ENCODE measurements at regions not wholly inside any gene's neighbourhood (a gene's known extent, or its start where the extent isn't known, plus 50 kb on each side); places are given as distances from the start of the nearest gene placed in this dataset.

DNA sequence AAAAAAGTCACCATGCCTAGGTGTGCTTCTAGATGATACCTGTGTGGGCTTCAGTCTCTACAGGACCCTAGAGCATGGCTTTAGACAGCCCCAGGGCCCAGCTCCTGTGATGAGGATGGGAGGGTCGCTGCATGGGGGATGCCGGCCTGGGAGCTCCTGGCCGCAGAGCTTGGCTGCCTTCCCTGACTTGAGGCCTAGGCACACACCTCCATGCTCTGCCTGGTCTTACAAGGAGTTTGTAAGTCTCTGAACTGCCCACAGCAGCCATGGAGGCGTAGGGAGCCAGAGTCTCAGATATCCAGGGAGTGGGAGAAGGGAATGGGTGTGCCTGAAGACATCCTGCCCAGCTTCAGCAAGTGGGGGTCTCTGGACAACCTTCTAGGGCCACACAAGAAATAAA, 149.5 kb upstream of the MYL2 start (continued):
- TF ChIP-seq, protein P1, sequence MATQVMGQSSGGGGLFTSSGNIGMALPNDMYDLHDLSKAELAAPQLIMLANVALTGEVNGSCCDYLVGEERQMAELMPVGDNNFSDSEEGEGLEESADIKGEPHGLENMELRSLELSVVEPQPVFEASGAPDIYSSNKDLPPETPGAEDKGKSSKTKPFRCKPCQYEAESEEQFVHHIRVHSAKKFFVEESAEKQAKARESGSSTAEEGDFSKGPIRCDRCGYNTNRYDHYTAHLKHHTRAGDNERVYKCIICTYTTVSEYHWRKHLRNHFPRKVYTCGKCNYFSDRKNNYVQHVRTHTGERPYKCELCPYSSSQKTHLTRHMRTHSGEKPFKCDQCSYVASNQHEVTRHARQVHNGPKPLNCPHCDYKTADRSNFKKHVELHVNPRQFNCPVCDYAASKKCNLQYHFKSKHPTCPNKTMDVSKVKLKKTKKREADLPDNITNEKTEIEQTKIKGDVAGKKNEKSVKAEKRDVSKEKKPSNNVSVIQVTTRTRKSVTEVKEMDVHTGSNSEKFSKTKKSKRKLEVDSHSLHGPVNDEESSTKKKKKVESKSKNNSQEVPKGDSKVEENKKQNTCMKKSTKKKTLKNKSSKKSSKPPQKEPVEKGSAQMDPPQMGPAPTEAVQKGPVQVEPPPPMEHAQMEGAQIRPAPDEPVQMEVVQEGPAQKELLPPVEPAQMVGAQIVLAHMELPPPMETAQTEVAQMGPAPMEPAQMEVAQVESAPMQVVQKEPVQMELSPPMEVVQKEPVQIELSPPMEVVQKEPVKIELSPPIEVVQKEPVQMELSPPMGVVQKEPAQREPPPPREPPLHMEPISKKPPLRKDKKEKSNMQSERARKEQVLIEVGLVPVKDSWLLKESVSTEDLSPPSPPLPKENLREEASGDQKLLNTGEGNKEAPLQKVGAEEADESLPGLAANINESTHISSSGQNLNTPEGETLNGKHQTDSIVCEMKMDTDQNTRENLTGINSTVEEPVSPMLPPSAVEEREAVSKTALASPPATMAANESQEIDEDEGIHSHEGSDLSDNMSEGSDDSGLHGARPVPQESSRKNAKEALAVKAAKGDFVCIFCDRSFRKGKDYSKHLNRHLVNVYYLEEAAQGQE (IDR thresholded peaks at IDR 0.05), result no peak
- TF ChIP-seq EGR1 (IDR thresholded peaks at IDR 0.05; ENCODE audit: low read depth in 2 of 2) (no peak), FOXA1 (IDR thresholded peaks at IDR 0.05) (no peak), FOXA2 (IDR thresholded peaks at IDR 0.05) (no peak)
- TF ChIP-seq, protein P2, sequence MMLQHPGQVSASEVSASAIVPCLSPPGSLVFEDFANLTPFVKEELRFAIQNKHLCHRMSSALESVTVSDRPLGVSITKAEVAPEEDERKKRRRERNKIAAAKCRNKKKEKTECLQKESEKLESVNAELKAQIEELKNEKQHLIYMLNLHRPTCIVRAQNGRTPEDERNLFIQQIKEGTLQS (IDR thresholded peaks at IDR 0.05), result no peak

DNA sequence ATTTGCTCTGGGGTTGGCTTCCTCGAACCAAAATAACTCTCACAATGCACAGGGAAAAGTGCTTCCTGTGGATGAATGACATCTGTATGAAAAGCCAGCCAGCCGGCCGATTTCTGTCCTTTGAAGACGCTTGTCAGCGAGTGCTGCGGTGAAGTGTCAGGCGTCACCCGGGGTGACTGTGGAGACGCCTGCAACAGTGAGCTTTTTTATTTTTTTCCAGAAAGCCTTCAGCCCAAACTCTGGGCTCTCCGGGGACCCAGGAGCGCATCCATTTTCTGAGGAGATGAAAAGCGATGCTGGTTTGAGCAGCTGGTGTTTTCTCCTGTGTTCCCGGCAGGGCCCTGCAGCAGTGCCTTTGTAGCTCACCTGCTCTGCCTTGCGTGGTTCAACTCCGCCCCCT, 147.9 kb upstream of the MYL2 start:
- DNase-seq (ENCODE audit: low spot score), result no peak
- Histone ChIP-seq H3K27me3 (ENCODE audit: control insufficient read depth in 4 of 4, insufficient read depth in 4 of 4, low read length in 3 of 4) (no peaks in the 10 kb centered on the region), H3K4me1 (ENCODE audit: control insufficient read depth in 4 of 4, insufficient read depth in 4 of 4, low read length in 3 of 4) (peaks cover 6 to 58% (median 24%) of the 10 kb centered on the region in 4 donors), H3K4me3 (ENCODE audit: low read depth in 1 of 3, low read length in 3 of 3) (no peak overlapping the region), H3K36me3 (ENCODE audit: control insufficient read depth in 4 of 4, insufficient read depth in 3 of 4, low read depth in 1 of 4, low read length in 3 of 4) (no peaks in the 10 kb centered on the region), H3K27ac (ENCODE audit: low read depth in 1 of 2, low read length in 2 of 2) (peak overlapping the region; percentile 61 to 85), H3K9me3 (ENCODE audit: control insufficient read depth in 4 of 4, low read length in 3 of 4) (no peaks in the 10 kb centered on the region), H3K9ac (ENCODE audit: low read depth in 1 of 2, low read length in 2 of 2) (no peak overlapping the region)
- TF ChIP-seq RAD21 (IDR thresholded peaks at IDR 0.05) (no peak), FOXA1 (IDR thresholded peaks at IDR 0.05) (no peak), NR2F2 (IDR thresholded peaks at IDR 0.05) (no peak), YY1 (IDR thresholded peaks at IDR 0.05) (no peak)
- TF ChIP-seq, protein P3, sequence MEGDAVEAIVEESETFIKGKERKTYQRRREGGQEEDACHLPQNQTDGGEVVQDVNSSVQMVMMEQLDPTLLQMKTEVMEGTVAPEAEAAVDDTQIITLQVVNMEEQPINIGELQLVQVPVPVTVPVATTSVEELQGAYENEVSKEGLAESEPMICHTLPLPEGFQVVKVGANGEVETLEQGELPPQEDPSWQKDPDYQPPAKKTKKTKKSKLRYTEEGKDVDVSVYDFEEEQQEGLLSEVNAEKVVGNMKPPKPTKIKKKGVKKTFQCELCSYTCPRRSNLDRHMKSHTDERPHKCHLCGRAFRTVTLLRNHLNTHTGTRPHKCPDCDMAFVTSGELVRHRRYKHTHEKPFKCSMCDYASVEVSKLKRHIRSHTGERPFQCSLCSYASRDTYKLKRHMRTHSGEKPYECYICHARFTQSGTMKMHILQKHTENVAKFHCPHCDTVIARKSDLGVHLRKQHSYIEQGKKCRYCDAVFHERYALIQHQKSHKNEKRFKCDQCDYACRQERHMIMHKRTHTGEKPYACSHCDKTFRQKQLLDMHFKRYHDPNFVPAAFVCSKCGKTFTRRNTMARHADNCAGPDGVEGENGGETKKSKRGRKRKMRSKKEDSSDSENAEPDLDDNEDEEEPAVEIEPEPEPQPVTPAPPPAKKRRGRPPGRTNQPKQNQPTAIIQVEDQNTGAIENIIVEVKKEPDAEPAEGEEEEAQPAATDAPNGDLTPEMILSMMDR (IDR thresholded peaks at IDR 0.05; ENCODE audit: low read depth, low read length, missing input control), result no peak
- TF ChIP-seq, protein P2 (IDR thresholded peaks at IDR 0.05), result no peak
- TF ChIP-seq, protein P4, sequence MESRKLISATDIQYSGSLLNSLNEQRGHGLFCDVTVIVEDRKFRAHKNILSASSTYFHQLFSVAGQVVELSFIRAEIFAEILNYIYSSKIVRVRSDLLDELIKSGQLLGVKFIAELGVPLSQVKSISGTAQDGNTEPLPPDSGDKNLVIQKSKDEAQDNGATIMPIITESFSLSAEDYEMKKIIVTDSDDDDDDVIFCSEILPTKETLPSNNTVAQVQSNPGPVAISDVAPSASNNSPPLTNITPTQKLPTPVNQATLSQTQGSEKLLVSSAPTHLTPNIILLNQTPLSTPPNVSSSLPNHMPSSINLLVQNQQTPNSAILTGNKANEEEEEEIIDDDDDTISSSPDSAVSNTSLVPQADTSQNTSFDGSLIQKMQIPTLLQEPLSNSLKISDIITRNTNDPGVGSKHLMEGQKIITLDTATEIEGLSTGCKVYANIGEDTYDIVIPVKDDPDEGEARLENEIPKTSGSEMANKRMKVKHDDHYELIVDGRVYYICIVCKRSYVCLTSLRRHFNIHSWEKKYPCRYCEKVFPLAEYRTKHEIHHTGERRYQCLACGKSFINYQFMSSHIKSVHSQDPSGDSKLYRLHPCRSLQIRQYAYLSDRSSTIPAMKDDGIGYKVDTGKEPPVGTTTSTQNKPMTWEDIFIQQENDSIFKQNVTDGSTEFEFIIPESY (IDR thresholded peaks at IDR 0.05), result no peak
- 53% methylated on average over 15 of the region's 15 CpGs for WGBS

DNA sequence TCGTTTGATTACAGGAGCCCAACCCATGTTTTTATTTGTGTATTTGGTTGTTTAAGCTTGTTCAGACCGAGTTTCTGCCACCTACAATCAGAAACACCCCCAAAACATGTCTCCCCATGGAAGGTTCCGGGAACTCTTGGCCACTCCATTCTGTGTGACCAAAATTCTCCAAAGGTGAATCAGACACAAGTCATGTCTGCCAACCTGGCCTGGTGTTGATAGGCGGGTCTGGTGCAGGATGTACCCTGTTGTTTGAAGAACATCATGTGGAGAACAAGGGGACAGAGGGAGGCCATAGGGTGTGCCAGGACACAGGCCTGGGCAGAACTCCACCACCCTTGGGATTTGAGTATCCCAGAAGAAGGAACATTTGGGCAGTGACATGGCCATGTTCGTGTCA, 147.1 kb upstream of the MYL2 start:
- H3K36me3 ChIP-seq (ENCODE audit: control insufficient read depth in 4 of 4, insufficient read depth in 3 of 4, low read depth in 1 of 4, low read length in 3 of 4), result no peaks in the 10 kb centered on the region
- whole genome bisulfite sequencing, result 30% methylated on average over 5 of the region's 5 CpGs
- no peaks in the 10 kb centered on the region for H3K9me3 ChIP-seq (ENCODE audit: control insufficient read depth in 4 of 4, low read length in 3 of 4)
- no peaks in the 10 kb centered on the region for H3K27me3 ChIP-seq (ENCODE audit: control insufficient read depth in 4 of 4, insufficient read depth in 4 of 4, low read length in 3 of 4)
- no peak overlapping the region for H3K4me3 ChIP-seq (ENCODE audit: low read depth in 1 of 3, low read length in 3 of 3)
- H3K4me1 ChIP-seq (ENCODE audit: control insufficient read depth in 4 of 4, insufficient read depth in 4 of 4, low read length in 3 of 4), result peaks cover 6 to 62% (median 27%) of the 10 kb centered on the region in 4 donors
- H3K9ac ChIP-seq (ENCODE audit: low read depth in 1 of 2, low read length in 2 of 2), result no peak overlapping the region
- peak overlapping the region; percentile 61 to 85 for H3K27ac ChIP-seq (ENCODE audit: low read depth in 1 of 2, low read length in 2 of 2)
- DNase-seq (ENCODE audit: low spot score), result no peak
- TF ChIP-seq, protein P5, sequence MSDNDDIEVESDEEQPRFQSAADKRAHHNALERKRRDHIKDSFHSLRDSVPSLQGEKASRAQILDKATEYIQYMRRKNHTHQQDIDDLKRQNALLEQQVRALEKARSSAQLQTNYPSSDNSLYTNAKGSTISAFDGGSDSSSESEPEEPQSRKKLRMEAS (IDR thresholded peaks at IDR 0.05), result peak; percentile 73
- TF ChIP-seq FOXA1 (IDR thresholded peaks at IDR 0.05) (peak; percentile 65), HNF4G (IDR thresholded peaks at IDR 0.05) (no peak), SP1 (IDR thresholded peaks at IDR 0.05) (no peak), HNF4A (conservative IDR thresholded peaks at IDR 0.05) (peak in 1 of 2 donors; percentile 69), NR2F2 (IDR thresholded peaks at IDR 0.05) (no peak), RAD21 (IDR thresholded peaks at IDR 0.05) (no peak), EGR1 (IDR thresholded peaks at IDR 0.05; ENCODE audit: low read depth in 2 of 2) (peak in 1 of 2 donors; percentile 24), GABPA (IDR thresholded peaks at IDR 0.05 in 1 of 2, conservative IDR thresholded peaks at IDR 0.05 in 1 of 2) (no peak), YY1 (IDR thresholded peaks at IDR 0.05) (peak; percentile 64), JUND (IDR thresholded peaks at IDR 0.05) (peak in 1 of 2 donors; percentile 68)
- TF ChIP-seq, protein P1 (IDR thresholded peaks at IDR 0.05), result peak; percentile 20
- TF ChIP-seq, protein P2 (IDR thresholded peaks at IDR 0.05), result no peak
